Loucy (cell line): ENCODE measurements at regions not wholly inside any gene's neighbourhood (a gene's known extent, or its start where the extent isn't known, plus 50 kb on each side); places are given as distances from the start of the nearest gene placed in this dataset.

Experiments used
- H2AFZ ChIP-seq: fragments of 200-600 bp; sonication (generic); 2 replicates; pipeline ENCODE4 v1.6.0; 2016; ENCODE audit warnings: antibody characterized with exemption, mild to moderate bottlenecking, low read length, moderate library complexity
- H3F3A ChIP-seq: fragments of 200-600 bp; 2 replicates; pipeline ENCODE4 v1.6.0; 2016; ENCODE audit warnings: antibody characterized with exemption, low read depth, mild to moderate bottlenecking
- H3K27me3 ChIP-seq: fragments of 200-600 bp; sonication (generic); 2 replicates; pipeline ENCODE4 v1.6.1; 2014; ENCODE audit warnings: low read length, mild to moderate bottlenecking; ENCODE audit not compliant: insufficient read depth, poor library complexity, severe bottlenecking
- H3K36me3 ChIP-seq: fragments of 200-600 bp; sonication (generic); 2 replicates; pipeline ENCODE4 v1.6.1; 2016; ENCODE audit warnings: low read length; ENCODE audit not compliant: insufficient read depth
- H3K4me1 ChIP-seq: fragments of 200-600 bp; sonication (generic); 2 replicates; pipeline ENCODE4 v1.5.1; 2014; ENCODE audit warnings: low read length, mild to moderate bottlenecking; ENCODE audit not compliant: insufficient read depth, poor library complexity, severe bottlenecking
- H3K4me2 ChIP-seq: fragments of 200-600 bp; sonication (generic); 2 replicates; pipeline ENCODE4 v1.6.0; 2014; ENCODE audit warnings: antibody characterized with exemption, low read length, low read depth, mild to moderate bottlenecking; ENCODE audit not compliant: poor library complexity, severe bottlenecking
- H3K4me3 ChIP-seq: fragments of 200-600 bp; sonication (generic); 2 replicates; pipeline ENCODE4 v1.5.1; 2014; ENCODE audit warnings: low read length, mild to moderate bottlenecking, mixed read lengths; ENCODE audit not compliant: poor library complexity, severe bottlenecking
- H3K79me2 ChIP-seq: fragments of 200-600 bp; sonication (generic); 2 replicates; pipeline ENCODE4 v1.6.1; 2014; ENCODE audit warnings: low read length; ENCODE audit not compliant: insufficient read depth
- H3K9ac ChIP-seq: fragments of 200-600 bp; sonication (generic); 2 replicates; pipeline ENCODE4 v1.6.0; 2014; ENCODE audit warnings: mild to moderate bottlenecking, low read depth, low read length, moderate library complexity; ENCODE audit not compliant: poor library complexity, severe bottlenecking
- H3K9me2 ChIP-seq: fragments of 200-600 bp; sonication (generic); replicated peaks from 2 replicates; pipeline ENCODE4 v1.6.1; 2016; ENCODE audit warnings: low read depth, low read length, mixed read lengths
- H3K9me3 ChIP-seq: fragments of 200-600 bp; sonication (generic); 2 replicates; pipeline ENCODE4 v1.6.1; 2014; ENCODE audit warnings: mild to moderate bottlenecking, antibody characterized with exemption, low read length, low read depth; ENCODE audit not compliant: insufficient read depth
- H4K20me1 ChIP-seq: fragments of 200-600 bp; sonication (generic); 2 replicates; pipeline ENCODE4 v1.6.0; 2014; ENCODE audit warnings: antibody characterized with exemption, low read length, mild to moderate bottlenecking; ENCODE audit not compliant: insufficient read depth, poor library complexity, severe bottlenecking
- EZH2phosphoT487 ChIP-seq: fragments of 200-600 bp; IDR thresholded peaks from 2 replicates; pipeline ENCODE4 v1.6.1; 2018; ENCODE audit warnings: antibody characterized with exemption, mild to moderate bottlenecking, moderate library complexity, borderline replicate concordance
- TF ChIP-seq, protein P1 (sequence below): fragments of 200-600 bp; sonication (generic); conservative IDR thresholded peaks from 2 replicates; pipeline ENCODE4 v1.5.1; 2014; ENCODE audit warnings: mild to moderate bottlenecking, antibody characterized with exemption, low read length

GRCh38 chr17:73803964-73804435, 159.8 kb upstream of the SDK2 start:
- Histone ChIP-seq H2AFZ (no peak overlapping the region), H3K9ac (no peak overlapping the region)

GRCh38 chr17:73806768-73807167, 162.5 kb upstream of the SDK2 start:
- Histone ChIP-seq H3K79me2 (no peaks in the 10 kb centered on the region), H3K4me1 (no peaks in the 10 kb centered on the region), H3K9ac (no peak overlapping the region), H2AFZ (no peak overlapping the region), H3F3A (no peaks in the 10 kb centered on the region), H3K9me2 (no peaks in the 10 kb centered on the region), H3K27me3 (no peaks in the 10 kb centered on the region), H3K36me3 (no peaks in the 10 kb centered on the region), H3K4me2 (no peak overlapping the region), H3K4me3 (no peak overlapping the region), H3K9me3 (no peaks in the 10 kb centered on the region), H4K20me1 (no peaks in the 10 kb centered on the region)
- TF ChIP-seq, protein P1, sequence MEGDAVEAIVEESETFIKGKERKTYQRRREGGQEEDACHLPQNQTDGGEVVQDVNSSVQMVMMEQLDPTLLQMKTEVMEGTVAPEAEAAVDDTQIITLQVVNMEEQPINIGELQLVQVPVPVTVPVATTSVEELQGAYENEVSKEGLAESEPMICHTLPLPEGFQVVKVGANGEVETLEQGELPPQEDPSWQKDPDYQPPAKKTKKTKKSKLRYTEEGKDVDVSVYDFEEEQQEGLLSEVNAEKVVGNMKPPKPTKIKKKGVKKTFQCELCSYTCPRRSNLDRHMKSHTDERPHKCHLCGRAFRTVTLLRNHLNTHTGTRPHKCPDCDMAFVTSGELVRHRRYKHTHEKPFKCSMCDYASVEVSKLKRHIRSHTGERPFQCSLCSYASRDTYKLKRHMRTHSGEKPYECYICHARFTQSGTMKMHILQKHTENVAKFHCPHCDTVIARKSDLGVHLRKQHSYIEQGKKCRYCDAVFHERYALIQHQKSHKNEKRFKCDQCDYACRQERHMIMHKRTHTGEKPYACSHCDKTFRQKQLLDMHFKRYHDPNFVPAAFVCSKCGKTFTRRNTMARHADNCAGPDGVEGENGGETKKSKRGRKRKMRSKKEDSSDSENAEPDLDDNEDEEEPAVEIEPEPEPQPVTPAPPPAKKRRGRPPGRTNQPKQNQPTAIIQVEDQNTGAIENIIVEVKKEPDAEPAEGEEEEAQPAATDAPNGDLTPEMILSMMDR: no peak
- no peak for TF ChIP-seq EZH2phosphoT487

More at GRCh38 chr17:73803964-73804435, 159.8 kb upstream of the SDK2 start:
- H3K9me3 ChIP-seq: no peaks in the 10 kb centered on the region
- no peak overlapping the region for H3K4me3 ChIP-seq
- TF ChIP-seq EZH2phosphoT487: no peak
- TF ChIP-seq, protein P1: no peak
- H3K36me3 ChIP-seq: no peaks in the 10 kb centered on the region
- no peaks in the 10 kb centered on the region for H3K27me3 ChIP-seq
- no peaks in the 10 kb centered on the region for H3K9me2 ChIP-seq
- H3F3A ChIP-seq: no peaks in the 10 kb centered on the region
- H3K4me1 ChIP-seq: no peaks in the 10 kb centered on the region
- no peaks in the 10 kb centered on the region for H4K20me1 ChIP-seq
- H3K4me2 ChIP-seq: no peak overlapping the region
- H3K79me2 ChIP-seq: no peaks in the 10 kb centered on the region

DNA sequence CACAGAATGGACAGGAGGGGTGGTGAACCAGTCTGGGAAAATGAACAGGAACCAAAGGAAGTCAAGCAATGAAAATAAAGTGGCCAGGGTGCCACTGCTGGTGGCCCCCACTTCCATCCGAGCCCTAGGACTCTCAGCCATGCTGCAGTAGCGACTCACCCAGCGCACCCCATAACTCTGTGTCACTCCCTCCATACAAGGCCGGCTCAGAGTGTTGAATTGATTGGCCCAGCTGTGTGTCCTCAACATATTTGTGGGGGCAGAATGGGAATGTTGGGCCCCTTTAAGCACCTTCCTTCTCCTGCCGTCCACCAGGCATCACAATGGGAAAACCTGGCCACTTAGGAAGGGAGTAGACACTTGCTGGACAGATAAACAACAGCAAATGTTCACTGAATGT, 169.0 kb upstream of the SDK2 start:
- no peak for TF ChIP-seq EZH2phosphoT487
- TF ChIP-seq, protein P1: no peak
- no peak overlapping the region for H2AFZ ChIP-seq
- H3K27me3 ChIP-seq: no peaks in the 10 kb centered on the region
- no peaks in the 10 kb centered on the region for H3K4me1 ChIP-seq
- H3K9me3 ChIP-seq: no peaks in the 10 kb centered on the region
- no peaks in the 10 kb centered on the region for H3K36me3 ChIP-seq
- no peaks in the 10 kb centered on the region for H3K9me2 ChIP-seq
- H3F3A ChIP-seq: no peaks in the 10 kb centered on the region
- no peak overlapping the region for H3K9ac ChIP-seq
- H4K20me1 ChIP-seq: no peaks in the 10 kb centered on the region
- H3K79me2 ChIP-seq: no peaks in the 10 kb centered on the region
- no peak overlapping the region for H3K4me2 ChIP-seq
- H3K4me3 ChIP-seq: no peak overlapping the region
